DMS153 treated with DMSO at 0.1 percent for 48 hours (cell line): ENCODE measurements at regions not wholly inside any gene's neighbourhood (a gene's known extent, or its start where the extent isn't known, plus 50 kb on each side); places are given as distances from the start of the nearest gene placed in this dataset.
A peak's percentile ranks its signal among the peaks of the same experiment; 100 is the strongest.
"Not testable (repeated sequence)": the region's sequence is repeated elsewhere in the genome, so short reads cannot be mapped to it uniquely, and the experiment has no call there.

Experiments used
- DNase-seq: peaks from one replicate; lab custom pipeline; 2025; ENCODE audit not compliant: unreplicated experiment; lab: John Stamatoyannopoulos, UW

DNA sequence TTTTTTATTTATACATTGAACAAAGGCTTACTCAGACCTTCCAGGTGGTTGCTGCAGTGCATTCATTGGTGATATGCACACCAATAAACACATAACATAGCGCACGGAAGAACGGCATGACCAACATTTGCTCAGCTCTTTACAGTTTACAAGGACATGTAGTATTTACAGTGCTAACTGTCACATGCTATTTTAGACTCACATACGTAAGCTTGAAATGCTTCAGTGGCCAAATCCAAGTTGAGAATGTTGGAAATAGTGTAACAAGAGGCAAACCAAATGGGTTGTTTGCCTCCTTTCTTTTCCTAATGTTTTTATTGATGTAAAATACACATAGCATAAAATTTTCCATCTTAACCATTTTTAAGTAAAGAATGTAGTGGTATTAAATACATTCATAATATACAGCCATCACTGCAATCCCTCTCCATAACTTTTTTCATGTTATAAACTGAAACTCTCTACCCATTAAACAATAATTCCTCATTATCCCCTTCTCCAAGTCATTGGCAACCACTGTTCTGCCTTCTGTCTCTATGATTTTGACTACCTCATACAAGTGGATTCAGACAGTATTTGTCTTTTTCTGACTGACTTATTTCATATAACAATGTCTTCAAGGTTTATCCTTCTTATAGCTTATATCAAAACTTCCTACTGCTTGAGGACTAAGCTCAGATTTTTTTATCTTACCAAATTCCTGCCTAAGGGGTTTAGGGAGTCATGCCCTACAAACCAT lies 1722.9 kb upstream of the AGA start:
- peak; percentile 68 for DNase-seq

DNA sequence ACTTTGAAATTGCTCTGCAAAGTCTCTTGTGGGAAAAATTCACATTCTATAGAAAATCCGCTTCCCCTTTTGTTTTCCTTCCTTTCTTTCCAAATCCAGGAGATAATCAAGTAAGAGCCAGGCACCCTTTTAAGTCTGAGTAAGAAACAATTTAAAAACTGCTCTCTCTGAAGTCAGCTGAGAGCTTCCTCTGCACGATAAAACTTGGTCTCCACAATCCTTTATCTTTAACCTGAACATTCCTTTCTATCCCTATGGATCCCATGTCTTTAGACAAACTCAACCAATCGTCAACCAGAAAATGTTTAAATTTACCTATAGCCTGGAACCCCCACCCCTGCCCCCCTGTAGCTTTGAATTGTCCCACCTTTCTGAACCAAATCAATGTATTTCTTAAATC lies 1723.6 kb upstream of the AGA start:
- no peak for DNase-seq

DNA sequence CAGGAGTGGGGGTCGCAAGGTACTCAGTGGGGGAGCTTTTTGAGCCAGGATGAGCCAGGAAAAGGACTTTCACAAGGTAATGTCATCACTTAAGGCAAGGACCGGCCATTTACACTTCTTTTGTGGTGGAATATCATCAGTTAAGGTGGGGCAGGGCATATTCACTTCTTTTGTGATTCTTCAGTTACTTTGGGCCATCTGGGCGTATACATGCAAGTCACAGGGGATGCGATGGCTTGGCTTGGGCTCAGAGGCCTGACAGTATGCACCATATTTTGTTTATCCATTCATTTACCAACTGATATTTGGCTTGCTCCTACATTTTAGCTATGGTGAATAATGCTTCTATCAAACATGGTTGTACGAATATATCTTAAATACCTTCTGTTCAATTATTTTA lies 1728.1 kb upstream of the AGA start:
- DNase-seq: not testable (repeated sequence)

DNA sequence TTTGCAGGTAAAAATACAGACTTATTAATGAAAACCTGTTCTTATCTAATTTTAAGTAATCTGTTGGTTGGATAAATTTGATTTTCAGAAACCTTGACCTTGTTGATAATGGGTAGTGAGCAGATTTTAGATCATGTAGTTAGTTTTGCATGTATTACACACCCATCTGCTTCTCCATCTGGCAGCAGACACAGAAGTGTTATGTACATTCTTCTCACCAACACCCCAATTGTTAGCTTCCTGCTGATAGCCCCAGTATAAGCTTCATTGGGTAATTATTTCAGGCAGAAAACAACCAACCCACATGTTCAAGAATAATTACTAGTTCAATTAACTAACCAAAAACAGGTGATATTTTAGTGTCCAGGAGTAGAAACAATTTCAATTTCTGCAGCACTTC lies 1740.5 kb upstream of the AGA start:
- DNase-seq: no peak

DNA sequence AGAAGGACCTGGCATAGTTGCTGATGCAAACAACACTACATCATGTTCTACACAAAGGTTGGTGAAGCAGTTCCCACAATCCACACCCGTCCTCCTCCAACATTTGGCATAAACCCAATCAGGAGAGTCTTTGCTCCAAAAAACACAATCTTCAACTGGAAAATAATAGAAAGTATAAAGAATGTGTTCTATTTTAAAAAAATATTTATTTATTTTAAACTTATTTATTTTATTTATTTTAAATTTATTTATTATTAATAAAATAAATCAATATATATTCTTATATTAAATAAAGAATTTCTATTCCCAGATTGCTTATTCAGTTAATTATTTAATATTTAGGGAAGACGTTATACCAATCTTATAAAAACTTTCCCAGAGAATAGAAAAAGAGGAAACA lies 1753.7 kb upstream of the AGA start:
- DNase-seq: no peak

DNA sequence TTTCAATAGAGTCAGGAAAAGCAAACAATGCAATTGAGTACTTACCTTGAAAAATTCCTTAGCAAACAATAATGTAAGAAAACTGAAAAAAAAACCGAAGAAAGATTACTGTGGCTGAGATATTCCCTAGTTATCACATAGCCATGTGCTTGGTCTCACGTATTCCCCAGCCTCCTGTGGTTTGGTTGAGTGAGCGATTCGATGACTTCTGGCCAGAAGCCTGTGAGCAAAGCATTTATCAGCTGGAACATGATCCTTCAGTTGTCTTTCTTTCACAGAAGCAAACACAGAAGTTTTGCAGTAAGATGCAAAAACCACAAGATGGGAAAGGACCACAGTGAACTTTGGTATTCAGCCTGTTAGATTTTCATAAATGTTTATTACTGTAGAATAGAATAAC lies 1754.3 kb upstream of the AGA start:
- DNase-seq: no peak

DNA sequence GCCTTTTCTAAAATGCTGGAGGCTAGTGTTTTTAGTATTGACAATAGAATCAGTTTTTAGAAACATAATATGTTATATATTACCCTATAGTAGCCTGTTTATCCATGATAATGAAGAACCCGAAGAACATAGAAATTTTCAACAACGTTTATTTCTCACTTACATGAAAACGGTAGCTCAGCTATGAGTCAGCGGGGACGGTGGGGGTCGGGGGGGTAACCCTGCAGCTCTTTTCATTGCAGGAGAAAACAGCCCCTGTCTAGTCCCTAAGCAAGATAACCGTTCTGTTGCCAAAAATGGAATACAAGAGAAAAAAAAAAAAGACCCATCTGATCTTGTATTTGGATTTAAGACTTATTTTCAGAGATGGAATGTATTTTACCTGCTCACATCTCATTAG lies 1758.4 kb upstream of the AGA start:
- no peak for DNase-seq

DNA sequence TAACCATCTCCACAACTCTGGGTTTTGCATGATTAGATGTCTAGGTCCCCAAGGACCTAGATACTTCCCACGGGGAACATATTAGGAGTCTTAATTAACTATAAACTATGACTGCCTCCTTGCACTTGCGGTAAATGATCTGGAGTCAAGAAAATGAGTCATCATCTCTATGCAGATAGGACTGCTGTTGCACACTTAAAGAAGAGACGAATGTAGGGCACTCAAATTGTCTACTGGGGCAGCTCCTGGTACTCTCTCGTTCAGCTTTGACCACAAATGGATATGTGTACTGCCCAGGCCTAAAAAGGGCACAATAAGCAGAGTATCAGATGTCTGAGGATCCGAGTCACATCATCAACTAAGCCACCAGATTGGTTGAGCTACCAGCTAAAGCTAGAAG lies 1783.4 kb upstream of the AGA start:
- no peak for DNase-seq

DNA sequence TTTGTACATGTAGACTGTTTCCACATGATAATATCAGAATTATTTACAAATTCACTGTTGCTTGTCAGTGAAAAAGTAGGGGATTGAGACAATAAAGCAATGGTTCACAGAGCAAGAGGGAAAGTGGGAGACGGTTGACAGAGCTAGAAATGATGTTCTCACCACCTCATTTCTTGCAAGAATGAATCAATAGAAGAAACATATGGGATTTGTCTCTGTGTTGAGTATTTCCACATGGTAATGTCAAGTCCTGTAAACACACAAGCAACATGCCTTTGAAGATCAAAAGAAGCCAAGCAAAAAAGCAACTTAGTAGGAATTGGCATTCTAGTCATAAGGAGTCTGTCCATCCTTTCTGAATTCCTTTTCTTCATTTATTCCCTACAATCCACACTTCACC lies 1806.6 kb upstream of the AGA start:
- no peak for DNase-seq

DNA sequence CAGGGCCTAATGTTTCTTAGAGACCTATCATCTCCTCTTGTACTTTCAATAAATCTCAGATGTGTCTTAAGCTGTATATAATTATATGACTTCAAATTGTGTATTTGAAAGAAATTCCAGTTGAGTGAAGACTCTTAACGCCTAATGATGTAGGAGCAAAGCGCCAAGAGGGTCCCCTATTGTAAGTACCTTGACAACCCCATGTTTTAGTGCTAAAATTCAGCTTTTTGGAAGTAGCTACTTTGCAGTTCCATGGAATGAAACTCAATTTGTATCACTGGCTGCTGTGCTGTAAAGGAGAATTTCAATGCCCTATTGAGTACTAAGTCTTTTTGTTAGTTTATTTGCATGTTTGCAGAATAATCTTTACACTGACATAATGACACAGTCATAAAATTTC lies 1826.6 kb upstream of the AGA start:
- no peak for DNase-seq

DNA sequence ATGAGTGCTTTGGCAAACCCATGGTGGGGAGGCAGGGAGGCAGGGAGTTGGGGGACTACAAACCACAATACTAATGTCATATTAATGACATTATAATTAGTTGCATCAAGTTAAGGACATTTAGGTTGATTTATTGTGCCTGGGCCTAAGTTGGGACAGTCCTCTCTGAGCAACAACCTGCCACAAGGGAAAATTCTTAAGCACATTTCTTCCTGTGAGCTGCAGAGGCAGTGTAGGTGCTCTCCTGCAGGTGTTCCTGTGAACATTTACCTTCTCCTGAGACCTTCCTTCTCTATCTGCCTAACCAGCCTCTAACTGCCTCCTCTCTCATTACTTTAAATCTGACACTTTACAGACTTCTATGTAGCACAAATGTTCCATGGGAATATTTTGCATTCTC lies 1830.0 kb upstream of the AGA start:
- DNase-seq: no peak

DNA sequence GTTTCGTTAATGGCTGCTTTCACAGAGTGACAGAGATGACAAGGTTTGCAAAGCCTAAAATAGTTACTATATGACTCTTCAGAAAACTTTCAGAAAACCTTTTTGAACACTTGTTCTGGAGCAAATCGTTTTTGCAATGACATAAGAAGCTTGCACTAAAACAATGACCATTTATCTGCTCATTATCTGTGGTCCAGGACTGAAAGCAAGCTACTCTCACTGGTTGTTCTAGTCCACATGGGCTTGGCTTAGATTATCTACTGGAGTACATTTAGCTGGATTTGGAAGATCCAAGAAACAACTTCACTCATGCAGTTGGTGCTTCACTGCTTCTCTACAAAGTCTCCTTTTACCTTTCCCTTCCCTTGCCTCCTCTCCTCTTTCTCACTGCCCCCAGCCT lies 1836.4 kb upstream of the AGA start:
- no peak for DNase-seq

DNA sequence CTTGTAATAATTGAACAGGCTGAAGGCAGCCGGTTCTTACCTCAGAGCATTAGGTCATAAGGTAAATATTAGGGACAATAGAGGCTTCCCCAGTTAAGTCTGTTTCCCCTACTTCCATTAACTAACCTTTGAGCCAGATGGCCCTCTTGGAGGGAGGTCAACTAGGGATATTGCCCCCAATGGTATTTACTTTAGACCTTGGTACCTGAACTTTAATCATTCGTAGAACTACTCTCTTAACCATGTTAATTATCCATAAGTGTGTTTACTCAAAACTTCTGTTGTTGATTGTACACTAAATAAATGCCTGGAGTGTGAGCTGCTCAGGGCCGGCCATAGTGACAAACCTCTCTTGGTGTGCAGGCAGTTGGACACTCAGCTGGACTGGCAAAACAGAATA lies 1843.5 kb upstream of the AGA start:
- peak; percentile 11 for DNase-seq

DNA sequence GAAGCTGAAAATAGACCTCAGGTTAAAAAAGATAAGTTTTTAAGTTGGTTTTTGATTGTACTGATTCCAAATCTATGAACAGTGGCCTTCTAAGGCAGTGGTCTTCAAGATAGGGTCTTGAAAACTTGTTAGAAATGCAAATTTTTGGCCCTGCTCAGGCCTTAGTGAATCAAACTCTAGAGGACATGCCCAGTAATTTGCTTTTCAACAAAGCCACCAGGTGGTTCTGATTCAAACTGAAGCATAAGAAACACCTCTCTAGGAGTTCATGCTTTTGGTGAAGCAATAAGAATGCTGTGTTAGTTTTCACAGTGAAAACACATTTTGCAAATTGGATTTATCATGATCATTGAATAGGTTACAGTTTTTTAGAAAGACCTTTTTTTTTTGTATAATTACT lies 1849.4 kb upstream of the AGA start:
- DNase-seq: no peak

DNA sequence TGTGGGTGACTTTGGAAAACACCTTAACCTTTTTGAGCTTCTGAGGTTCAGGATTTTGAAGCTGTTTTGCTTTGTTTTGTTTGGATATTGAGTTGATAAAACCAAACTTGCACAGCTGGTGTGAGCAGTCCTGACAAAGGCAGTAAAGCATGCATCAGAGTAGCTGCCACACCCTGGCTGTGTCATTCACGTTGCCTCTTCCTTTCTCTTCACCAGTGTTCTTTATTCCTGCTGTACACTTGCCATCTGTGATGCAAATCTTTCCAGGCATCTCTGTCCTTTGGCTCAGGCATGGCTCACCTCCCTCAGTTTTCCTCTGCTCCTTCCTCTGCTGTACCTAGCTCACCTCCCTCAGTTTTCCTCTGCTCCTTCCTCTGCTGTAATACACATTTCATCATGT lies 1850.2 kb upstream of the AGA start:
- peak; percentile 6 for DNase-seq

DNA sequence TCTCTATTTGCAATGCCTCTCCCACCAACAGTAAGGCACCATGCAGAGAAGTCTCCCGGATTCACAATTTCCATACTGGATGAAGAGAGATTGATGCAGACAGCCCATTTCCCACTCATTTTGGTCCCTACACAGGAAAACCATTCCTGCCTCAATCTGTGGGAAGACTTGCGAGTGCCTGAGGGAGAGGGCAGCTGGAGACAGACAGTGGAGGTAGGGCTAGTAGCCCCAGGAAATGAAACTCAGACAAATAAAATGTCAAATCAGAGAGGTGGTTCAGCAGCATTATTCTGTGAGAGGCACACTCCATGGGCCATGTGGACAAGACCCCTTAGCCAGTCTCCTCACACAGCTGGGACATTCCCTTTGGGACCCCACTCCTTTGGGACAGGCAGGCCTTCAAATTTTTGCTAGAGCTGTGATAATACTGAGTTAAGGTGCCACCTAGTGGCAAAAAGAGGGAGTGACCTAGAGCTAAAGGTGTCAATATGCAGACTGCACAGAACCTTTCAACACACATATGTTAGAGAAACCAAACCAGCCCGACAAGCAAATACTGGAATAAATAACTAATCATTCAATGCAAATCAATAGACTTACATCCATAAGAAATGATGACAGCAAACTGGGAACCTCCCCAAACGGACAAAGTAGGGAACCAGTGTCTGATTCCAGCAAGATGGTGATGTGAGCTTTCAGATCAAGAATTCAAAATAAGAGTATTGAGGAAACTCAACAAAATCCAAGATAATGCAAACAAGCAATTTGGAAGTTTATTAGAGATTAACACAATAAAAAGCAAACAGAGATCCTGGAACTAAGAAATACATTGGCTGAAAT lies 1865.3 kb upstream of the AGA start:
- DNase-seq: no peak

DNA sequence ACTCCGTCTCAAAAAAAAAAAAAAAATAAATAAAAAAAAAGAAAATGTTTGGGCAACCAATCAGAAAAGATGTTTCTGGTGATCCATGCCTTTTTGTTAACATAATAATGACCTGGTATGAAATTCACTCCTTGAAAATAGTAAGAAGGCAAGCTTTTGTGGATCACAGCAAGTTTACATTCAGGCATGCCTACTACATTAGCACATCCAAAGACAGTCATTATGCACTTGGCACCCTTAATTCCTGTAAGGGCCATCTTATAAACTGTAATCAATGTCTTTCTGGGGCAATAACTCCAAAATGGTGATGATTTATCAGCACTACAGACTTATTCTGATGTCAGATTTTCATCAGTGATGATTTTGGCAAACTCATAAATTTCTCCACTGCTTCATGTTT lies 1871.6 kb upstream of the AGA start:
- no peak for DNase-seq

DNA sequence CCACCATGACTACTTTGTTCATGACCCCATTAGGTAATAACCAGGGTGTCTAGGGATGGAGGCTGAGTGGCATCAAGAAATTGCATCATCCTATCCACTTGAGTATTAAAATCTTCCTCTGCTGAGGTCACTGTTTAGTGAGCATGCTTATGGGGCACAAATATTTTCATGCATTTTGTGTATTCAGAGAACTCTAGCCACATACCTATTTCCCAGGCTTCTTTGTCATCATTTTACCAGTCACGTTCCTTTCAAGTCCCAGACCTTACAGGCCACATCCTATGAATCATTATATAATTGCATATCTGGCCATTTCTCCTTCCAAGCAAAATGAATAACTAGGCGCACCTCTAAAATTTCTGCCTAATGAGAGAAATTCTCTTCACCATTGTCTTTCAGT lies 1882.9 kb upstream of the AGA start:
- DNase-seq: no peak

DNA sequence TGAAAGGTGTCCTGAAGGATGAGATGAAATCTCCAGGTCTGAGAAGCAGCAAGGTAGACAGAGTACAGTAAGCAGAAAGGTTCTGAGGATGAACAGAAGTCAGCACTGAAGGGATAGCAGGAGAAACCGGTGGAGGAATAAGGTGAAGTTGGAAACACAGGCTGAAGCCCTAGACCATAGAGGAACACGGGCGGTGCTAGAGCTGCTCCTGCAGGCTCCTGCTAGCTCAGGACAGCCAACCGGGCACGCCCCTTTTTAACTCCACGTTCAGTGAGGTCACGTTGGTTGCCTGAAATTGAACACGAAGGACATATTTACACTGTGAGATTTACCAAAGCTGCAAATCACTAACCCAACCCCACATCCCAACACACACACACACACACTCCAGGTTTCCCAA lies 1886.4 kb upstream of the AGA start:
- DNase-seq: no peak

DNA sequence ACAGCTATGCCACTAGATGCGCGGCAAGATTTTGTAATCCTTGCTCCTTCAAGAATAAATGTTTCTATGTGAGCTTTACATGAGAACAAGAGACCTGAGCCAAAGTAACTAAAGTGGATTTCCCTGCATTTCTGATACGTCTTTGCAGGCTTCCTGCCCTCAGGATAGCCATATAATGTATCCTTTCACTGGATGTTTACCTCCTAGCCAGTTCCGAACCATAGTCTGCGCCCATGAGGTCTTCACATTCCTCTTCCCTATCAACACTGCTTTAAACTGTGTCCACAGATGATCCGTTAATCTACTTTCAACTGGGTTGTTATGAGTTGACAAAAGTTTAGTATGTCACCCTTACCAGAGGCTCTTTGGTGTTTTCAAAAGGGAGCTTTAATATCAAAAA lies 1889.1 kb upstream of the AGA start:
- DNase-seq: no peak

DNA sequence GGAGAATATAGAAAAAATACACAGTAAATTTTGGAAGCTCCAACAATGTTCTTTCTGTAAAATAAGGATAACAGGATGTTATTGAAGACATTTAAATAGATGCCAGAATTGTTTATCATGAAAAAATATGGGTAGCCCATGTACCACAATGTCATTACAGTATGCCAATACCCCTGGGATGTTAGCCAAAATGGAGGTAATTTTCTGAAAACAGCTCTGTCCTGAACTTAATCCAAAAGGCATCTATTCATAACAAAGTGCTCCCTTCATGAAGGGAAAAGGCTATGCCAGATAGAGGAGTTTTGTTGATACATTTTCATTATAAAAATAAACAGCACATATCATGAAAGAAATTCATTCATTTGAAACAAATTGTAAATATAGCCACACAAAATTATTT lies 1902.6 kb upstream of the AGA start:
- DNase-seq: no peak

DNA sequence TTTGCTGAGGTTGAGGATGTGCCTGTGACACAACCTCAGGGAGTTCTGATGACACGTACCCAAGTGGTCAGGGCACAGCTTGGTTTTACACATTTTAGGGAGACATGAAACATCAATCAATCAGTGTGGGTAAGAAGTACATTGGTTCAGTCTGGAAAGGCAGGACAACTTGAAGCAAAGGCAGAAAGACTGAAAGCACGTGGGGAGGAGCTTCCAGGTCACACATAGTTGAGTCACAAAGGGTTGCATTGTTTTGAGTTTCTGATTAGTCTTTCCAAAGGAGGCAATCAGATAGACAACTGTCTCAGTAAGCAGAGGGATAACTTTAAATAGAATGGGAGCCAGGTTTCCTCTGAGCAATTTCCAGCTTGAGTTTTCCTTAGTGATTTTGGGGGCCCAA lies 1910.0 kb upstream of the AGA start:
- DNase-seq: no peak

DNA sequence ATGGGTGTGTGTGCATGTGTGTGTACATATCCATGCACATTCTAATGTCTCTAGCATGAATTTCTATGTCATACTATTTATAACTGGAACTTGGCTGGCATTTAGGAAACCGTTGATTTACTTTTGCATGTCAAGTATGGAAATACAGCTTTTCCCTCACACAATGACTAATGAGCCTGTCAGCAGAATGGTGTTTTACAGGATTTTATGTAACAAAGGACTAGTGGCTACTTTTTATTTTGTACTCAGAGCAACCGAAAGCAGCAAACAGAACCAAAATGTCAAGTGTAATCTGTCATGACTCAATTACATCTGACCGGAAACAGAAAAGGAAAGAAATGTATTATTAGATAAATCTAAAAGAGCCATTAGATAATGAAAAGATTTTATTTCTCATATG lies 1911.5 kb upstream of the AGA start:
- DNase-seq: no peak
